A549 (cell line): ENCODE measurements at regions not wholly inside any gene's neighbourhood (a gene's known extent, or its start where the extent isn't known, plus 50 kb on each side); places are given as distances from the start of the nearest gene placed in this dataset.
A peak's percentile ranks its signal among the peaks of the same experiment; 100 is the strongest.

Experiments
- ATAC-seq, 2 experiments: fragments of 200-7000 bp in 1 of 2; fragments of >200 bp in 1 of 2; cut with Nextera tagmentation in 1 of 2; cut with Tn5 transposase in 1 of 2; 3 replicates each; pipeline versions ENCODE4 v1.8.0 to v1.9.1; 2018 to 2020; ENCODE audit warnings: mild to moderate bottlenecking in 1 of 2, moderate library complexity in 1 of 2
- CTCF ChIA-PET: fragments of 300-600 bp; sonication (Branson Sonifier 250); formaldehyde crosslinking; extraction: SDS; loops from one replicate; lab custom pipeline; 2021; ENCODE audit warnings: antibody characterized with exemption, inconsistent platforms; lab: Yijun Ruan, JAX
- POLR2A ChIA-PET: fragments of 350-600 bp; formaldehyde crosslinking; extraction: SDS; loops from one replicate; lab custom pipeline; 2021; ENCODE audit warnings: antibody characterized with exemption, inconsistent platforms; lab: Yijun Ruan, JAX
- DNase-seq, 2 experiments: peaks; one replicate each; pipeline versions ENCODE4 v3.0.0 to v3.0.0-alpha.2; 2011 to 2016; ENCODE audit warnings: low read depth in 1 of 2, low spot score in 1 of 2
- FAIRE-seq: peaks from 2 replicates; lab custom pipeline; 2011; peaks lifted over from hg19 to GRCh38; lab: Jason Lieb, UNC
- H3K27ac ChIP-seq, 2 experiments: fragments of >200 bp; sonication (Bioruptor Twin); formaldehyde crosslinking; 3 replicates each; pipeline ENCODE4 v1.5.1; 2016 to 2017
- H3K4me1 ChIP-seq: fragments of >200 bp; sonication (Bioruptor Twin); formaldehyde crosslinking; 3 replicates; pipeline ENCODE4 v1.6.1; 2016
- H3K4me2 ChIP-seq: fragments of >200 bp; sonication (Bioruptor Twin); formaldehyde crosslinking; 3 replicates; pipeline ENCODE4 v1.6.1; 2016
- H3K4me3 ChIP-seq: fragments of >200 bp; sonication (Bioruptor Twin); formaldehyde crosslinking; 3 replicates; pipeline ENCODE4 v1.5.1; 2016
- H3K9me3 ChIP-seq: fragments of >200 bp; sonication (Bioruptor Twin); formaldehyde crosslinking; 3 replicates; pipeline ENCODE4 v1.6.1; 2016
- BHLHE40 ChIP-seq: IDR thresholded peaks from 2 replicates; pipeline ENCODE4 v1.6.1; 2012; ENCODE audit warnings: low read depth, low read length, inconsistent platforms
- CBX2 ChIP-seq: fragments of 200-600 bp; sonication (generic); IDR thresholded peaks from 2 replicates; pipeline ENCODE4 v1.6.1; 2016; ENCODE audit warnings: low read depth, mild to moderate bottlenecking, borderline replicate concordance
- CHD2 ChIP-seq: fragments of 150-350 bp; IDR thresholded peaks from 2 replicates; pipeline ENCODE4 v1.6.1; 2014; ENCODE audit warnings: low read length; ENCODE audit not compliant: partially characterized antibody
- CHD4 ChIP-seq: fragments of 200-600 bp; sonication (generic); IDR thresholded peaks from 2 replicates; pipeline ENCODE4 v1.6.1; 2016; ENCODE audit warnings: antibody characterized with exemption, mild to moderate bottlenecking, borderline replicate concordance
- EHMT2 ChIP-seq: fragments of 200-600 bp; sonication (generic); IDR thresholded peaks from 2 replicates; pipeline ENCODE4 v1.6.1; 2016; ENCODE audit warnings: antibody characterized with exemption, low read depth, mild to moderate bottlenecking, moderate library complexity
- FOSB ChIP-seq: fragments of 250-450 bp; sonication (Bioruptor Pico); IDR thresholded peaks from 2 replicates; pipeline ENCODE4 v1.5.0; 2020; ENCODE audit warnings: mild to moderate bottlenecking, moderate library complexity
- HDAC2 ChIP-seq: fragments of 200-600 bp; sonication (generic); IDR thresholded peaks from 2 replicates; pipeline ENCODE4 v1.6.1; 2016
- HEYL ChIP-seq: fragments of 250-450 bp; sonication (Bioruptor Pico); IDR thresholded peaks from 2 replicates; pipeline ENCODE4 v1.8.0; 2021; ENCODE audit warnings: mild to moderate bottlenecking, moderate library complexity
- HOXA7 ChIP-seq: fragments of 250-450 bp; sonication (Bioruptor Pico); IDR thresholded peaks from 2 replicates; pipeline ENCODE4 v1.5.0; 2020; ENCODE audit warnings: mild to moderate bottlenecking, moderate library complexity
- HOXB13 ChIP-seq: fragments of 250-450 bp; sonication (Bioruptor Pico); IDR thresholded peaks from 2 replicates; pipeline ENCODE4 v1.5.0; 2020; ENCODE audit warnings: low read depth, mild to moderate bottlenecking, moderate library complexity
- JUNB ChIP-seq: fragments of >200 bp; sonication (Bioruptor Twin); formaldehyde crosslinking; IDR thresholded peaks from 2 replicates; pipeline ENCODE4 v1.6.1; 2016
- MAFK ChIP-seq: fragments of 450-650 bp; IDR thresholded peaks from 2 replicates; pipeline ENCODE4 v1.6.1; 2014; ENCODE audit not compliant: partially characterized antibody
- MAZ ChIP-seq: fragments of 150-350 bp; IDR thresholded peaks from 2 replicates; pipeline ENCODE4 v1.6.1; 2014; ENCODE audit warnings: antibody characterized with exemption, low read depth, low read length, borderline replicate concordance
- MYC ChIP-seq: IDR thresholded peaks from 2 replicates; pipeline ENCODE4 v1.6.1; 2012; ENCODE audit warnings: mild to moderate bottlenecking, inconsistent platforms, low read length, improper control_type of control experiment, borderline replicate concordance
- NPAS2 ChIP-seq: fragments of 250-450 bp; sonication (Bioruptor Pico); IDR thresholded peaks from 2 replicates; pipeline ENCODE4 v1.8.0; 2022; ENCODE audit warnings: mild to moderate bottlenecking, moderate library complexity, borderline replicate concordance
- PHF8 ChIP-seq: fragments of 200-600 bp; sonication (generic); IDR thresholded peaks from 2 replicates; pipeline ENCODE4 v1.6.1; 2016; ENCODE audit warnings: low read depth, mild to moderate bottlenecking, antibody characterized with exemption, moderate library complexity, borderline replicate concordance
- POLR2A ChIP-seq: IDR thresholded peaks from 2 replicates; pipeline ENCODE4 v1.6.1; 2012; ENCODE audit warnings: mild to moderate bottlenecking, low read length
- RAD21 ChIP-seq, 2 experiments: fragments of >200 bp in 1 of 2; sonication (Bioruptor Twin) in 1 of 2; formaldehyde crosslinking in 1 of 2; IDR thresholded peaks in 1 of 2; conservative IDR thresholded peaks in 1 of 2; 2 replicates in 1 of 2; 3 replicates in 1 of 2; pipeline ENCODE4 v1.6.1; 2012 to 2018; ENCODE audit warnings: inconsistent platforms in 1 of 2
- RFX5 ChIP-seq: fragments of 450-650 bp; IDR thresholded peaks from 2 replicates; pipeline ENCODE4 v1.7.1; 2014; ENCODE audit warnings: antibody characterized with exemption, mild to moderate bottlenecking, moderate library complexity
- RNF2 ChIP-seq: fragments of 200-600 bp; sonication (generic); IDR thresholded peaks from 2 replicates; pipeline ENCODE4 v1.6.1; 2016; ENCODE audit warnings: low read depth, mild to moderate bottlenecking, antibody characterized with exemption, moderate library complexity, borderline replicate concordance
- SMC3 ChIP-seq: fragments of >200 bp; sonication (Bioruptor Twin); formaldehyde crosslinking; IDR thresholded peaks from 3 replicates; pipeline ENCODE4 v1.6.1; 2018; ENCODE audit warnings: inconsistent platforms
- ZC3H11A ChIP-seq: fragments of 450-650 bp; IDR thresholded peaks from 2 replicates; pipeline ENCODE4 v1.6.1; 2014; ENCODE audit warnings: antibody characterized with exemption, mild to moderate bottlenecking
- ZFP36 ChIP-seq: fragments of 450-650 bp; IDR thresholded peaks from 2 replicates; pipeline ENCODE4 v1.6.1; 2014; ENCODE audit warnings: borderline replicate concordance; ENCODE audit not compliant: partially characterized antibody
- WGBS: methylation state at CpG from one replicate; pipeline ENCODE4 v1.1.6; 2017; ENCODE audit errors: missing lambda C conversion rate; 5-methylcytosine and 5-hydroxymethylcytosine counted together
- TF ChIP-seq, protein P1 (sequence below): fragments of 450-650 bp; IDR thresholded peaks from 2 replicates; pipeline ENCODE4 v1.6.1; 2014; ENCODE audit warnings: antibody characterized with exemption
- TF ChIP-seq, protein P2 (sequence below): fragments of >200 bp; sonication (Bioruptor Twin); formaldehyde crosslinking; IDR thresholded peaks from 3 replicates; pipeline ENCODE4 v1.5.1; 2016

DNA sequence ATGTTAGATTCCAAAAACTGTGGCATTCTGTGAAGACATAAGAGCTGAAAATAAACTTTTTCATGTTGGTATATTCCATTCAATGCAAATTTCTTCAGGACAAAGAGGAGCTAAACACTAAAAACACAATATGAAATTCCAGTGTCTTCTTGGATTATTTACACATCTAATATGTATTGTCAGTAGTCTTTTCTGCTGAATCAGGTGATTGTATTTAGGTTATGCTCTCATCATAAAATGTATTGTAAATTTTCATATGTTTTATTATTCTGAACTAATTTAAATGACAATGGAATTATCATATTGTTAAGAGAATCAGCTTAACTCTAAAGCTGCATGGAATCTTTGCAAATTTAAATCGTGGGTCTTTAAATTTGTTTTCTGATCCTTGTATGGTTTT, 526.7 kb downstream of the PDHA2 start:
- DNase-seq (no peak), FAIRE-seq (no peak)
- H3K4me3 ChIP-seq, result no peak overlapping the region
- no peaks in the 10 kb centered on the region for H3K4me1 ChIP-seq
- TF ChIP-seq POLR2A (no peak), MAFK (peak; percentile 6)
- TF ChIP-seq, all 56 proteins: peak for 1
- ATAC-seq, result no peak
- no peak overlapping the region for H3K4me2 ChIP-seq
- no peaks in the 10 kb centered on the region for H3K9me3 ChIP-seq
- WGBS, result 0% methylated on average over 1 of the region's 1 CpG
- ChIA-PET CTCF (no interaction called here), POLR2A (no interaction called here)
- H3K27ac ChIP-seq, result no peak overlapping the region

DNA sequence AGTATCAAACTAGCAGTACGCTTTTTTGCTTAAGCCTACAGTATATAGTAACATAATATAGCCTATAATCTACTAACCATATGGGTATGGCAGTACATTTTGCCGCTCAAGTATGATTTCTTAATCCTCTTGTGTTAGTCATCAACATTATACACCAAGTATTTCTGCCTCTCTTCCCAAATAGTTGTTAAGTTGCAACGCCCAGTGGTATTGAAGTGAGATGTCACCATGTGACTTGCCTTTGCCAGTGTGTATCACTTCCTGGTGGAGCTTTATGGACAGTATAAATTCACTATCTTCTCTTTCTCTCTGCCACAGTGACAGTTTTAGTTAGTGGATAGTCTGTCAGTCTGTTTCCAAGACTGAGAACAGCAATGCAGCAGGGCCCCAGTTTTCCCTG, 535.5 kb downstream of the PDHA2 start:
- ATAC-seq, result no peak
- H3K4me3 ChIP-seq, result no peak overlapping the region
- ChIA-PET POLR2A (no interaction called here), CTCF (no interaction called here)
- H3K4me1 ChIP-seq, result no peaks in the 10 kb centered on the region
- no peak for FAIRE-seq
- 31% methylated on average over 3 of the region's 3 CpGs for WGBS
- H3K4me2 ChIP-seq, result no peak overlapping the region
- H3K27ac ChIP-seq, result no peak overlapping the region
- no peak for DNase-seq
- H3K9me3 ChIP-seq, result no peaks in the 10 kb centered on the region
- TF ChIP-seq ZC3H11A (no peak), CHD2 (no peak), HEYL (CRISPR knock-in tag) (no peak), EHMT2 (no peak)

DNA sequence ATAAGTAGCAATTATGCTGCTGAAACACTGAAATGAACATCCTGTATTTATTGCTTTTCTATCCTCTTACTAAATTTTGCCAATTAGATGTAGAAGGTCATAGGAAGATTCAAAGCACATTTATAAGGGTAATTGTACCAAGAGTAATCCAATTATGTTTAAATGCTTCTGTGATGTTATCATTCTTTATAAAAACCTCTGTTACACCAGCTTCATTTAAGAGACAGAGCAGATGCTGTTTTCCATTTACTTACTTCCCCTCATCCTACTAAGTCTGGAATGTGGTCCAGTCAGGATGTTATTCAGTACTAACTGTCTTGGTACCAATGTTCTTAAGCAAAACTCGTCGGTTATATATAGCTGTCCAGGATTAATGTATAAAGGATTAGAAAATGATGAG, 539.6 kb downstream of the PDHA2 start:
- Histone ChIP-seq H3K4me3 (no peak overlapping the region), H3K4me1 (no peaks in the 10 kb centered on the region), H3K4me2 (no peak overlapping the region), H3K27ac (no peak overlapping the region), H3K9me3 (no peaks in the 10 kb centered on the region)
- ChIA-PET POLR2A (no interaction called here), CTCF (no interaction called here)
- DNase-seq (no peak), ATAC-seq (no peak), FAIRE-seq (no peak)
- TF ChIP-seq HEYL (CRISPR knock-in tag) (no peak), SMC3 (no peak), RNF2 (no peak), NPAS2 (no peak), HOXA7 (CRISPR knock-in tag) (no peak), HDAC2 (no peak), PHF8 (no peak), JUNB (no peak), CBX2 (no peak), BHLHE40 (no peak), MAZ (no peak), CHD4 (no peak), RFX5 (no peak), MYC (no peak), RAD21 (conservative IDR thresholded peaks at IDR 0.05 in 1 of 2, IDR thresholded peaks at IDR 0.05 in 1 of 2) (no peak), ZFP36 (no peak), FOSB (no peak), HOXB13 (CRISPR knock-in tag) (no peak)
- TF ChIP-seq, protein P1, sequence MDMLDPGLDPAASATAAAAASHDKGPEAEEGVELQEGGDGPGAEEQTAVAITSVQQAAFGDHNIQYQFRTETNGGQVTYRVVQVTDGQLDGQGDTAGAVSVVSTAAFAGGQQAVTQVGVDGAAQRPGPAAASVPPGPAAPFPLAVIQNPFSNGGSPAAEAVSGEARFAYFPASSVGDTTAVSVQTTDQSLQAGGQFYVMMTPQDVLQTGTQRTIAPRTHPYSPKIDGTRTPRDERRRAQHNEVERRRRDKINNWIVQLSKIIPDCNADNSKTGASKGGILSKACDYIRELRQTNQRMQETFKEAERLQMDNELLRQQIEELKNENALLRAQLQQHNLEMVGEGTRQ, result no peak
- TF ChIP-seq, protein P2, sequence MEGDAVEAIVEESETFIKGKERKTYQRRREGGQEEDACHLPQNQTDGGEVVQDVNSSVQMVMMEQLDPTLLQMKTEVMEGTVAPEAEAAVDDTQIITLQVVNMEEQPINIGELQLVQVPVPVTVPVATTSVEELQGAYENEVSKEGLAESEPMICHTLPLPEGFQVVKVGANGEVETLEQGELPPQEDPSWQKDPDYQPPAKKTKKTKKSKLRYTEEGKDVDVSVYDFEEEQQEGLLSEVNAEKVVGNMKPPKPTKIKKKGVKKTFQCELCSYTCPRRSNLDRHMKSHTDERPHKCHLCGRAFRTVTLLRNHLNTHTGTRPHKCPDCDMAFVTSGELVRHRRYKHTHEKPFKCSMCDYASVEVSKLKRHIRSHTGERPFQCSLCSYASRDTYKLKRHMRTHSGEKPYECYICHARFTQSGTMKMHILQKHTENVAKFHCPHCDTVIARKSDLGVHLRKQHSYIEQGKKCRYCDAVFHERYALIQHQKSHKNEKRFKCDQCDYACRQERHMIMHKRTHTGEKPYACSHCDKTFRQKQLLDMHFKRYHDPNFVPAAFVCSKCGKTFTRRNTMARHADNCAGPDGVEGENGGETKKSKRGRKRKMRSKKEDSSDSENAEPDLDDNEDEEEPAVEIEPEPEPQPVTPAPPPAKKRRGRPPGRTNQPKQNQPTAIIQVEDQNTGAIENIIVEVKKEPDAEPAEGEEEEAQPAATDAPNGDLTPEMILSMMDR, result no peak
- WGBS, result 25% methylated on average over 2 of the region's 2 CpGs
